HCT116 (cell line): ENCODE measurements at regions not wholly inside any gene's neighbourhood (a gene's known extent, or its start where the extent isn't known, plus 50 kb on each side); places are given as distances from the start of the nearest gene placed in this dataset.

Experiments used
- ATAC-seq: fragments of 200-7000 bp; cut with Tn5 transposase; 2 replicates; pipeline ENCODE4 v1.9.1; 2020; ENCODE audit warnings: mild to moderate bottlenecking, moderate library complexity
- BruUV-seq: library from RNA; stranded (reverse); fragments of 400-500 nt; replicated peaks from 2 replicates; lab custom pipeline; 2021; lab: Mats Ljungman, UMichigan
- CTCF ChIA-PET: fragments of 300-600 bp; sonication (Branson Sonifier 250); formaldehyde crosslinking; loops from one replicate; lab custom pipeline; 2021; ENCODE audit warnings: antibody characterized with exemption; lab: Charles Lee
- POLR2A ChIA-PET: fragments of 300-600, 350-600 bp; sonication (Branson Sonifier 250); formaldehyde crosslinking; loops from one replicate; lab custom pipeline; 2021; ENCODE audit warnings: antibody characterized with exemption; lab: Charles Lee
- RAD21 ChIA-PET, 2 experiments: fragments of 300-600 bp; sonication (Branson Sonifier 250); formaldehyde crosslinking; loops; one replicate each; lab custom pipeline; 2023; ENCODE audit warnings: low total read pairs in 2 of 2; ENCODE audit not compliant: uncharacterized antibody in 2 of 2, unreplicated experiment in 2 of 2, low non-redundant PET in 1 of 2; lab: Charles Lee
- DNase-seq: peaks from one replicate; pipeline ENCODE4 v3.0.0-alpha.2; 2010; ENCODE audit warnings: low read depth, low spot score
- H2AFZ ChIP-seq: fragments of 200-600 bp; shearing (Covaris generic), sonication (generic); 2 replicates; pipeline ENCODE4 v1.6.1; 2017; ENCODE audit warnings: low read depth, mixed run types, mixed read lengths, antibody characterized with exemption, low read length; ENCODE audit not compliant: poor library complexity, severe bottlenecking
- H3K27ac ChIP-seq: 2 replicates; pipeline ENCODE4 v1.5.1; 2012; ENCODE audit warnings: low read depth, low read length
- H3K27me3 ChIP-seq: fragments of 200-600 bp; sonication (generic); 2 replicates; pipeline ENCODE4 v1.6.1; 2016; ENCODE audit warnings: mixed run types, low read length, mixed read lengths; ENCODE audit not compliant: insufficient read depth
- H3K36me3 ChIP-seq, 2 experiments: fragments of 200-500 bp in 1 of 2; fragments of 200-600 bp in 1 of 2; sonication (Bioruptor generic) in 1 of 2; sonication (generic) in 1 of 2; 2 replicates each; pipeline versions ENCODE4 v1.5.1 to v1.6.1; 2014 to 2016; ENCODE audit warnings: low read length in 2 of 2, inconsistent platforms in 1 of 2, mixed read lengths in 1 of 2, mixed run types in 1 of 2; ENCODE audit not compliant: insufficient read depth in 2 of 2, control insufficient read depth in 1 of 2
- H3K4me1 ChIP-seq, 2 experiments: fragments of 200-600 bp in 1 of 2; sonication (generic) in 1 of 2; 2 replicates each; pipeline versions ENCODE4 v1.5.1 to v1.6.1; 2012 to 2017; ENCODE audit warnings: low read length in 2 of 2, inconsistent platforms in 1 of 2, mild to moderate bottlenecking in 1 of 2, mixed read lengths in 1 of 2, mixed run types in 1 of 2, moderate library complexity in 1 of 2; ENCODE audit not compliant: insufficient read depth in 2 of 2, control insufficient read depth in 1 of 2
- H3K4me2 ChIP-seq: fragments of 200-600 bp; sonication (generic); 2 replicates; pipeline ENCODE4 v1.6.1; 2017; ENCODE audit warnings: mixed run types, low read length, mixed read lengths
- H3K4me3 ChIP-seq, 2 experiments: fragments of 200-600 bp in 1 of 2; sonication (generic) in 1 of 2; replicated peaks in 1 of 2; 2 replicates each; pipeline ENCODE4 v1.5.1; 2011 to 2016; ENCODE audit warnings: low read length in 2 of 2, control low read depth in 1 of 2, low read depth in 1 of 2, mild to moderate bottlenecking in 1 of 2, mixed read lengths in 1 of 2, mixed run types in 1 of 2
- H3K79me2 ChIP-seq: fragments of 200-600 bp; sonication (generic); 2 replicates; pipeline ENCODE4 v1.6.1; 2017; ENCODE audit warnings: mild to moderate bottlenecking, mixed run types, low read length, moderate library complexity, mixed read lengths; ENCODE audit not compliant: insufficient read depth
- H3K9ac ChIP-seq: fragments of 200-600 bp; sonication (generic); 2 replicates; pipeline ENCODE4 v1.6.1; 2016; ENCODE audit warnings: low read length, mixed read lengths
- H3K9me2 ChIP-seq: fragments of 200-600 bp; sonication (generic), shearing (Covaris generic); 2 replicates; pipeline ENCODE4 v1.6.1; 2017; ENCODE audit warnings: mixed run types, mild to moderate bottlenecking, moderate library complexity; ENCODE audit not compliant: insufficient read depth
- H3K9me3 ChIP-seq, 2 experiments: fragments of 200-500 bp in 1 of 2; fragments of 200-600 bp in 1 of 2; sonication (Bioruptor generic) in 1 of 2; sonication (generic) in 1 of 2; 2 replicates each; pipeline ENCODE4 v1.6.1; 2014 to 2017; ENCODE audit warnings: low read length in 2 of 2, mixed read lengths in 2 of 2, inconsistent platforms in 1 of 2, low read depth in 1 of 2, mild to moderate bottlenecking in 1 of 2, mixed run types in 1 of 2, moderate library complexity in 1 of 2; ENCODE audit not compliant: control insufficient read depth in 1 of 2, insufficient read depth in 1 of 2
- H4K20me1 ChIP-seq: fragments of 200-600 bp; sonication (generic), shearing (Covaris generic); 2 replicates; pipeline ENCODE4 v1.6.1; 2017; ENCODE audit warnings: mixed run types, mild to moderate bottlenecking, moderate library complexity; ENCODE audit not compliant: insufficient read depth
- ATF3 ChIP-seq: IDR thresholded peaks from 2 replicates; pipeline ENCODE4 v1.6.1; 2012
- CBX3 ChIP-seq: IDR thresholded peaks from 2 replicates; pipeline ENCODE4 v1.6.1; 2012; ENCODE audit warnings: low read depth
- CTCF ChIP-seq, 3 experiments: fragments of 200-600 bp in 1 of 3; sonication (generic) in 1 of 3; IDR thresholded peaks in 2 of 3; conservative IDR thresholded peaks in 1 of 3; 2 replicates each; pipeline ENCODE4 v1.5.1; 2012 to 2017; ENCODE audit warnings: low read depth in 2 of 3, low read length in 2 of 3, antibody characterized with exemption in 1 of 3, borderline replicate concordance in 1 of 3, control low read depth in 1 of 3, mild to moderate bottlenecking in 1 of 3, mixed read lengths in 1 of 3, mixed run types in 1 of 3, moderate library complexity in 1 of 3; ENCODE audit not compliant: insufficient read depth in 1 of 3
- EZH2 ChIP-seq: fragments of 200-600 bp; sonication (generic); IDR thresholded peaks from 2 replicates; pipeline ENCODE4 v1.6.1; 2017; ENCODE audit warnings: antibody characterized with exemption, mixed run types
- EZH2phosphoT487 ChIP-seq: fragments of 200-600 bp; IDR thresholded peaks from 2 replicates; pipeline ENCODE4 v1.6.1; 2018; ENCODE audit warnings: antibody characterized with exemption, borderline replicate concordance
- JUND ChIP-seq: IDR thresholded peaks from 2 replicates; pipeline ENCODE4 v1.6.1; 2012
- POLR2A ChIP-seq: IDR thresholded peaks from 2 replicates; pipeline ENCODE4 v1.7.0; 2011; ENCODE audit warnings: borderline replicate concordance; ENCODE audit not compliant: insufficient read depth, insufficient read length; ENCODE audit errors: extremely low read depth
- POLR2AphosphoS5 ChIP-seq: IDR thresholded peaks from 2 replicates; pipeline ENCODE4 v1.6.1; 2011; ENCODE audit warnings: mild to moderate bottlenecking, low read depth, low read length, moderate library complexity
- RAD21 ChIP-seq: IDR thresholded peaks from 2 replicates; pipeline ENCODE4 v1.6.1; 2012; ENCODE audit warnings: low read depth, mild to moderate bottlenecking
- REST ChIP-seq: IDR thresholded peaks from 2 replicates; pipeline ENCODE4 v1.6.1; 2012; ENCODE audit warnings: low read depth
- SIN3A ChIP-seq: IDR thresholded peaks from 2 replicates; pipeline ENCODE4 v1.6.1; 2012; ENCODE audit warnings: low read depth
- SP1 ChIP-seq: IDR thresholded peaks from 2 replicates; pipeline ENCODE4 v1.6.1; 2012; ENCODE audit warnings: low read depth
- SRF ChIP-seq: IDR thresholded peaks from 2 replicates; pipeline ENCODE4 v1.6.1; 2012; ENCODE audit warnings: low read depth
- TCF7L2 ChIP-seq: IDR thresholded peaks from 2 replicates; pipeline ENCODE4 v1.7.0; 2011; ENCODE audit warnings: borderline replicate concordance, inconsistent platforms; ENCODE audit not compliant: insufficient read depth, insufficient read length; ENCODE audit errors: extremely low read depth
- ZBTB33 ChIP-seq: IDR thresholded peaks from 2 replicates; pipeline ENCODE4 v1.6.1; 2011; ENCODE audit warnings: mild to moderate bottlenecking, low read length, moderate library complexity; ENCODE audit not compliant: insufficient replicate concordance; ENCODE audit errors: extremely low read depth
- ZFX ChIP-seq: fragments of 450-650 bp; IDR thresholded peaks from 2 replicates; pipeline ENCODE4 v1.6.1; 2017
- ZNF274 ChIP-seq: fragments of 200-500 bp; sonication (Bioruptor generic); IDR thresholded peaks from 2 replicates; pipeline ENCODE4 v1.6.1; 2014; ENCODE audit warnings: mild to moderate bottlenecking, low read depth, low read length, inconsistent platforms
- intact Hi-C: fragments of 100-400 bp; cut with micrococcal nuclease; formaldehyde crosslinking; loops from 2 replicates; pipeline ENCODE4 v1.10.0; 2022

GRCh38 chr1:58914925-58915324 is 131.1 kb upstream of the JUN start:
- DNase-seq (no peak), ATAC-seq (no peak)
- H3K4me3 ChIP-seq, result no peak overlapping the region
- no peaks in the 10 kb centered on the region for H3K4me1 ChIP-seq
- H3K9me2 ChIP-seq, result no peaks in the 10 kb centered on the region; the same call in 1 of the 2 replicates
- no peak overlapping the region for H3K4me2 ChIP-seq
- no peak for TF ChIP-seq RAD21
- no peak for TF ChIP-seq POLR2A
- TF ChIP-seq SRF, result no peak
- TF ChIP-seq REST, result no peak
- TF ChIP-seq SP1, result no peak
- no peak for TF ChIP-seq ATF3
- TF ChIP-seq POLR2AphosphoS5, result no peak
- TF ChIP-seq EZH2phosphoT487, result no peak
- TF ChIP-seq ZNF274, result no peak
- TF ChIP-seq JUND, result no peak
- TF ChIP-seq CBX3, result no peak
- no peak for TF ChIP-seq CTCF (IDR thresholded peaks at IDR 0.05 in 2 of 3, conservative IDR thresholded peaks at IDR 0.05 in 1 of 3; ENCODE audit: borderline replicate concordance in 1 of 3, insufficient read depth in 1 of 3, low read depth in 2 of 3, low read length in 2 of 3)
- no peak for TF ChIP-seq TCF7L2
- no peak for TF ChIP-seq SIN3A
- TF ChIP-seq EZH2, result no peak
- TF ChIP-seq ZFX, result no peak
- TF ChIP-seq ZBTB33, result no peak
- RAD21 ChIA-PET, result no interaction called here
- no peaks in the 10 kb centered on the region for H3K27me3 ChIP-seq
- no peaks in the 10 kb centered on the region; a peak in 1 of 4 replicates for H3K9me3 ChIP-seq
- H2AFZ ChIP-seq, result no peak overlapping the region
- no peak overlapping the region for H3K27ac ChIP-seq
- H4K20me1 ChIP-seq, result no peaks in the 10 kb centered on the region
- BruUV-seq, result no TSS peak
- no peaks in the 10 kb centered on the region for H3K36me3 ChIP-seq
- POLR2A ChIA-PET, result no interaction called here
- H3K79me2 ChIP-seq, result no peaks in the 10 kb centered on the region
- intact Hi-C loops, result loop anchor here (10.0 kb wide), 1 partner anchor 380 kb away; the partner anchor contains the start of gene FGGY
- H3K9ac ChIP-seq, result no peak overlapping the region
- CTCF ChIA-PET, result no interaction called here
